ENCODE measurements at regions not wholly inside any gene's neighbourhood (a gene's known extent, or its start where the extent isn't known, plus 50 kb on each side); places are given as distances from the start of the nearest gene placed in this dataset.
"Not testable (repeated sequence)": the region's sequence is repeated elsewhere in the genome, so short reads cannot be mapped to it uniquely, and the experiment has no call there.

- DNase-seq (ENCODE audit: low read depth in 4 of 4, low spot score in 3 of 4): no peak
These were observed 73.6 kb upstream of the CYP1B1 start for GRCh38 chr2:38149531-38149930.

GRCh38 chr2:38148501-38148900 is 72.5 kb upstream of the CYP1B1 start:
- no peak for DNase-seq (ENCODE audit: low read depth in 4 of 4, low spot score in 3 of 4)

GRCh38 chr2:38147333-38148121 is 71.6 kb upstream of the CYP1B1 start:
- no peak for DNase-seq (ENCODE audit: low read depth in 4 of 4, low spot score in 3 of 4)

DNA sequence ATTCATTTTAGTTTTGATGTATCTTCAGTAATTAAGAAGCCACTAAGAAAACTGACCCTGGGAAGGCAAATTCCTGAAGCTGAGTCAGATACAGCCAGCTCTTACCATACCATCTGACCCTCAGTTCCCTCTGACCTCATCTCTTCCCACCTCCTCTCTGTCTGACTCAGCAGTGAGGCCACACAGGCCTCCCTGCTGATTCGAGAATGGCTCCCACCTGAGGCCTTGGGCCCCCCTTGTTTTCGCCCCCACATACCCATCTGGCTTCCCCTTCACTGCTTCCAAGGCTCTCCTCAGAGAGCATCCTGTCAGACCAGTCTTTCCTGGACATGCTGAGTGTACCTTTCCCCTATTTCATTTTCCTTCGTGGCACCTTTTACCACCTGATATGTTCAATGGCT is 71.0 kb upstream of the CYP1B1 start:
- DNase-seq (ENCODE audit: low read depth in 4 of 4, low spot score in 3 of 4): no peak

GRCh38 chr2:38146275-38146906 is 70.4 kb upstream of the CYP1B1 start:
- peak in 1 of 4 donors; percentile 67 for DNase-seq (ENCODE audit: low read depth in 4 of 4, low spot score in 3 of 4)

DNA sequence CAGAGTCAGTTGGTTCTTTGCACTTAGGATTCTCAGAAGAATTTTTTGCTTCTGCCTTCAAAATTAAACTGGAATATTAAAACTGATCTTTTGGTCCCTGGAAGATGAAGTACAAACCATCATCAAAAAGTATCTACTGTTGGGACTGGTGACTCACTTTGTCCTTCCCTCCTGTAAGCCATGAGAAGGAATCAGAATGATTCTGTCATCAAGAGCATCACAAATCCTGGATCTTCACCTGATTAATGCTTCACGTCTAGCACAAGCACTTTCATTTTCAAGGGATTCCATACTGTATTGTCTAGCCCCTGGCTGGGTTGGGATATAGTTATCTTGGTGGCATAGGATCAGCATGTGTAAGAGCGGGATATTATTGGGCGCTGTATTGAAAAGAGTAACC is 69.3 kb upstream of the CYP1B1 start:
- no peak for DNase-seq (ENCODE audit: low read depth in 4 of 4, low spot score in 3 of 4)

- DNase-seq (ENCODE audit: low read depth in 4 of 4, low spot score in 3 of 4): no peak
These were observed 66.7 kb upstream of the CYP1B1 start for GRCh38 chr2:38142627-38143026.

- no peak for DNase-seq (ENCODE audit: low read depth in 4 of 4, low spot score in 3 of 4)
These were observed 65.5 kb upstream of the CYP1B1 start for GRCh38 chr2:38141501-38141900.

DNA sequence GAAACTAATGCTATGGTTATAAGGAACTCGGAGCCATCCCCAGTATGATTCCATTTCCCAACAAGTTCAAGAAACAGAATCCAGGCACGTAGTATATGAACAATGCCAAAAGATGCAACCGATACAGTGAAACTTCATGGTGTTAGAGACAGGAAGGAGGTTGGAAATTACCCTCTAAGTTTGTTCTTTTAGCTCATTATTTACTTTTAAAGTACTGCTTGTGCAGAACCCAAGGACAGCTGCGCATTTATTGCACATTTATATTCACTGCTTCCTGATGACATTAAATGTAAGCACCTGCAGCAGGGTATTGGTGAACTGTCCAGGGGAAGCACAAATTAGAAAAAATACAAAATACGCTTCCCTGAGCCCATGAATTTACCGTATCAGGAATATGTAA is 63.0 kb upstream of the CYP1B1 start:
- DNase-seq (ENCODE audit: low read depth in 4 of 4, low spot score in 3 of 4): no peak

DNA sequence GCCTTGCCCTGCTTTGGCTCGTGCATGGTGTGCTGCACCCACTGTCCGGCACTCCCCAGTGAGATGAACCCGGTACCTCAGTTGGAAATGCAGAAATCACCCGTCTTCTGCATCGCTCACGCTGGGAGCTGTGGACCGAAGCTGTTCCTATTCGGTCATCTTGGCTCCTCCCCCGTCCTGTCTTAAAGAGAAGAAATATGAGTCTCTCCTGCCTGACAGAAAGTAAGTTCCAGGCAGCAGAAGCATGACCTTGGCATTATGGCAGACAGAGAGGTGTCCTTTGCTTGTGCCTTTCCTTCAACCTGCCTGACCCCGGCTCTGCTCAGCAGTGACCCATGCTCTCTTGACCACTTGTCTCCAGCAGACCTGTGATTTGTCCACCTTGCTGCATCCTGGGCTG is 62.5 kb upstream of the CYP1B1 start:
- DNase-seq (ENCODE audit: low read depth in 4 of 4, low spot score in 3 of 4): no peak

DNA sequence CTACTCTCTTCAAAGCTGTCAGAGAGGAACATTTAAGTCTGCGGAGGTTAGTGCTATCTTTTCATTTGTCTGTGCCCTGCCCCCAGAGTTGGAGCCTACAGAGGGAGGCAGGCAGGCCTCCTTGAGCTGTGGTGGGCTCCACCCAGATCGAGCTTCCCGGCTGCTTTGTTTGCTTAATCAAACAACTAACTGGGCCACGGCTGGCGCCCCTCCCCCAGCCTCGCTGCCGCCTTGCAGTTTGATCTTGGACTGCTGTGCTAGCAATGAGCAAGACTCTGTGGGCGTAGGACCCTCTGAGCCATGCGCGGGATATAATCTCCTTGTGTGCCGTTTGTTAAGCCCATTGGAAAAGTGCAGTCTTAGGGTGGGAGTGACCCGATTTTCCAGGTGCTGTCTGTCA is 62.0 kb upstream of the CYP1B1 start:
- DNase-seq (ENCODE audit: low read depth in 4 of 4, low spot score in 3 of 4): not testable (repeated sequence)

- DNase-seq (ENCODE audit: low read depth in 4 of 4, low spot score in 3 of 4): no peak
These were observed 55.7 kb upstream of the CYP1B1 start for GRCh38 chr2:38131676-38132075.

- DNase-seq (ENCODE audit: low read depth in 4 of 4, low spot score in 3 of 4): no peak
These were observed 54.9 kb upstream of the CYP1B1 start for GRCh38 chr2:38130876-38131275.

- no peak for DNase-seq (ENCODE audit: low read depth in 4 of 4, low spot score in 3 of 4)
These were observed 54.0 kb upstream of the CYP1B1 start for GRCh38 chr2:38129987-38130386.

DNA sequence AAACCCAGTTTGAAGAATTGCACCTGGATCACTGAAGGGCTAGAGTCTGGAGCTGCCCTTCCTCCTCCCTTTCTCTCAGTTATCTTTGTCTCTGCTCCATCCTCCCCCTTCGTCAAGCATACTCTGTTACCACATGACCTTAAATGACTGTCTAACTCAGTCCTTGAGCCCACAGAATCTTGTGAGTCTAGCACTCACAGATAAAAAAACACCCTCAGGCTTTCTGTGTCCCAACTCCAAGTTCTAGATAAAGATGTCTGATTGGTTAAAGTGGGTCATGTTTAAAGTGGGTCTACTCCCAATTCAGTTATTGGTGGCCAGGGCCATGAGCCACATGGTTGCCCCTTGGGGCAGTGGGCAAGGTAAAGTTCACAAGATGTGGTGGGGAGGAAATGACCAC is 53.5 kb upstream of the CYP1B1 start:
- no peak for DNase-seq (ENCODE audit: low read depth in 4 of 4, low spot score in 3 of 4)

GRCh38 chr2:38128653-38129052 is 52.7 kb upstream of the CYP1B1 start:
- no peak for DNase-seq (ENCODE audit: low read depth in 4 of 4, low spot score in 3 of 4)

GRCh38 chr2:38127277-38127676 is 51.3 kb upstream of the CYP1B1 start:
- DNase-seq (ENCODE audit: low read depth in 4 of 4, low spot score in 3 of 4): no peak

DNA sequence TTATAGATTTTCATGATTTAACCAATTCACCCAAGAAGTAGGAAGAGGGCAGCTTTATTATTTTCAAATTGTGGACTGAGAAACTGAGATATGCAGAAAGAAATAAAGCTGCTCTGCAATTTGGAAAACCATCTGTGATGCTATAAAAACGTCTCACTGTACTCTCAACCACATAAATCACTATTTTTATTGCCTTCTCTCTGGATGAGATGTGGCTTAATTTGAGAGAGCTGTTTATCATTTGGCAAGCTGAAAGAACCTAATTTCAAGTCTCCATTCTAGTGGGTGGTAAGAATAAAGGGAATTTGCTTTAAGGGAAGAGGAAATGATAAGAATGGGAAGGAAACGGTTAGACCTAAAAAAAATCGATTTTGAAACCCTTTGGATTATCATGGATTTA is 49.9 kb upstream of the CYP1B1 start:
- DNase-seq (ENCODE audit: low read depth in 4 of 4, low spot score in 3 of 4): peak in 1 of 4 donors; percentile 64

All from right renal pelvis (tissue), 4 donors.